PFSK-1 (cell line): ENCODE measurements at regions not wholly inside any gene's neighbourhood (a gene's known extent, or its start where the extent isn't known, plus 50 kb on each side); places are given as distances from the start of the nearest gene placed in this dataset.

Experiments used
- FOXP2 ChIP-seq: optimal IDR thresholded peaks from 2 replicates; pipeline ENCODE3; 2011; ENCODE audit warnings: borderline replicate concordance, control low read depth, inconsistent platforms; ENCODE audit not compliant: insufficient read depth; ENCODE audit errors: extremely low read length, extremely low read depth
- POLR2AphosphoS5 ChIP-seq: IDR thresholded peaks from 2 replicates; pipeline ENCODE4 v1.6.1; 2012; ENCODE audit warnings: low read depth, mild to moderate bottlenecking, control low read depth, low read length, moderate library complexity
- SIN3A ChIP-seq: IDR thresholded peaks from 2 replicates; pipeline ENCODE4 v1.6.1; 2012; ENCODE audit warnings: mild to moderate bottlenecking, low read length, moderate library complexity, borderline replicate concordance; ENCODE audit not compliant: insufficient read depth
- TAF1 ChIP-seq: IDR thresholded peaks from 2 replicates; pipeline ENCODE4 v1.6.1; 2012; ENCODE audit warnings: low read length, control low read depth, borderline replicate concordance; ENCODE audit not compliant: insufficient read depth
- TF ChIP-seq, protein P1 (sequence below), 2 experiments: IDR thresholded peaks; 2 replicates each; pipeline versions ENCODE4 v1.6.1 to v1.8.0; 2011 to 2012; ENCODE audit warnings: low read depth in 2 of 2, low read length in 2 of 2, control low read depth in 1 of 2, inconsistent platforms in 1 of 2, mild to moderate bottlenecking in 1 of 2, moderate library complexity in 1 of 2; ENCODE audit not compliant: insufficient read depth in 1 of 2

DNA sequence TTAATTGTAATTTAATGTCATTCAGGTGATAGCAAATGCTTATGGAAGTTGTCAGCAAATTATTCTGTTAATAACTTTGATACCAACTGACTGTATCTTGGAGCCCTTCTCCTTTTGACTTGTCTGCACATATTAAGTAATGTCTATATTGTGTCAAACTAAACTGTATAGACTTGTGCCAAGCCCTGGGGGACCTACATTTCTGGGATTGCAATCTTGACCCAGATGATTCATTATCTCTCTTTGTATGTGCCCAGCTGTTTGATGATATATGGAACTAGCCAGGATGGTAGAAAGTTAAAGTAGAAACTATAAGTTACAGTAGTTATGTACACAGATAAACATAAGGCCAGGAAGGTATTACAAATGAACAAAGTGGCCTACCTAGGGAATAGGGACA lies 402.8 kb upstream of the RARB start:
- TF ChIP-seq, protein P1, sequence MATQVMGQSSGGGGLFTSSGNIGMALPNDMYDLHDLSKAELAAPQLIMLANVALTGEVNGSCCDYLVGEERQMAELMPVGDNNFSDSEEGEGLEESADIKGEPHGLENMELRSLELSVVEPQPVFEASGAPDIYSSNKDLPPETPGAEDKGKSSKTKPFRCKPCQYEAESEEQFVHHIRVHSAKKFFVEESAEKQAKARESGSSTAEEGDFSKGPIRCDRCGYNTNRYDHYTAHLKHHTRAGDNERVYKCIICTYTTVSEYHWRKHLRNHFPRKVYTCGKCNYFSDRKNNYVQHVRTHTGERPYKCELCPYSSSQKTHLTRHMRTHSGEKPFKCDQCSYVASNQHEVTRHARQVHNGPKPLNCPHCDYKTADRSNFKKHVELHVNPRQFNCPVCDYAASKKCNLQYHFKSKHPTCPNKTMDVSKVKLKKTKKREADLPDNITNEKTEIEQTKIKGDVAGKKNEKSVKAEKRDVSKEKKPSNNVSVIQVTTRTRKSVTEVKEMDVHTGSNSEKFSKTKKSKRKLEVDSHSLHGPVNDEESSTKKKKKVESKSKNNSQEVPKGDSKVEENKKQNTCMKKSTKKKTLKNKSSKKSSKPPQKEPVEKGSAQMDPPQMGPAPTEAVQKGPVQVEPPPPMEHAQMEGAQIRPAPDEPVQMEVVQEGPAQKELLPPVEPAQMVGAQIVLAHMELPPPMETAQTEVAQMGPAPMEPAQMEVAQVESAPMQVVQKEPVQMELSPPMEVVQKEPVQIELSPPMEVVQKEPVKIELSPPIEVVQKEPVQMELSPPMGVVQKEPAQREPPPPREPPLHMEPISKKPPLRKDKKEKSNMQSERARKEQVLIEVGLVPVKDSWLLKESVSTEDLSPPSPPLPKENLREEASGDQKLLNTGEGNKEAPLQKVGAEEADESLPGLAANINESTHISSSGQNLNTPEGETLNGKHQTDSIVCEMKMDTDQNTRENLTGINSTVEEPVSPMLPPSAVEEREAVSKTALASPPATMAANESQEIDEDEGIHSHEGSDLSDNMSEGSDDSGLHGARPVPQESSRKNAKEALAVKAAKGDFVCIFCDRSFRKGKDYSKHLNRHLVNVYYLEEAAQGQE (IDR thresholded peaks at IDR 0.05; ENCODE audit: insufficient read depth in 1 of 2, low read depth in 2 of 2, low read length in 2 of 2) = no peak
- TF ChIP-seq SIN3A (no peak), FOXP2 (no peak), POLR2AphosphoS5 (no peak), TAF1 (no peak)

DNA sequence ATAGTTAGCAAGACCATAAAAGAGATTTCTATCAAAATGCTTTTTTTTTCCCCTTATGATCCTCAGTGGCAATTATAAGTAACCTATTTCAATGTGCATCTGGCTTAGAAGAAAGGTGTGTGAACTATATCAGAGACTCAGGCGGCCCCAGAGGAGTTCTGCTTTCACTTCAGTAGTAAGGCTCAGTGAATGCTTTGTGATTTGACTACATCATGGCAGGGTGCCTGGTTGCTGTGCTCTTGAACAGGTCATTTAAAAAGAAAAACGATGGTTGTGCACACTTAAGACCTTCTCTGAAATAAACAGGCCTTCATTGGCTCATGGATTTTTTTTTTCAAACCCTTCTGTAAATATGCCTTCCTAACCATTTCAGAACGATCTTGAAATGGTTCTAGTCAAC lies 400.4 kb upstream of the RARB start:
- TF ChIP-seq, protein P1 (IDR thresholded peaks at IDR 0.05; ENCODE audit: insufficient read depth in 1 of 2, low read depth in 2 of 2, low read length in 2 of 2) = no peak
- TF ChIP-seq TAF1 = no peak
- no peak for TF ChIP-seq SIN3A
- TF ChIP-seq POLR2AphosphoS5 = no peak
- no peak for TF ChIP-seq FOXP2

DNA sequence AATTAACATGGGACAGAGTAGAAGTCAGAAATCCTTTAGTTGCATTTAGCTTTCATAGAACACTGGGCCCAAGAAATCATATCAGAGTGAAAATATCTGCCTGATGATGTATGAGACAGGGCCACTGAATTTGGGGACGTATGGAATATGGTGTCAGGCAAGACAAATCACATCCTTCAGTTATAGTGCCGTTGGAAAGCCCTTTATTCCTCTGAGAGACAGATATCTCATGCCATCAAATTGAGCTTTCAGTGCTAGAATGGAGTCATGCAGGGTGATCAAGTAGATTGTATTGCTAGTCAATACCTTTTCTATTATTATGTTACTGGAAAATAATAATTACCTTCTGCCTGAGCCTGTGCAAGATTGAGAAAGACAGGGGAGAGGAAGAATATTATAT lies 398.2 kb upstream of the RARB start:
- no peak for TF ChIP-seq FOXP2
- TF ChIP-seq, protein P1 (IDR thresholded peaks at IDR 0.05; ENCODE audit: insufficient read depth in 1 of 2, low read depth in 2 of 2, low read length in 2 of 2) = no peak
- TF ChIP-seq POLR2AphosphoS5 = no peak
- TF ChIP-seq SIN3A = no peak
- no peak for TF ChIP-seq TAF1

DNA sequence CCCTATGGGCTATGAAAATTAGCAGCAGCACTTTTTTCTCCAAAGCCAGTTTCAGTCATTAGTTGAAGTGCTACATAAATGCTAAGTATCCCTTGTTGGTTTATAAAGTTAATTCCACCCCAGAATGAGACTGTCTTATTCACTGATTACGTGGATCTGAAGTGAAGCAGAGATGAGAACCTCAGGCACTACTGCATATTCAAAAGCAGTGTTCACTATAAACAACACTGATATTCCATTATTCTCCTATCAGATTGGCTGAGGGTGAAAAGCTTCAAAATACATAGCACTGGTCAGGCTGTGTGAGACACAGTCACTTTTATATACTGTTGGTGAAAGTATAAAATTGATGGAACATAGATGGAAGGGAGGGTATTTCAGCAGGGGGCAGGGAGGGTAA lies 395.7 kb upstream of the RARB start:
- TF ChIP-seq, protein P1 (IDR thresholded peaks at IDR 0.05; ENCODE audit: insufficient read depth in 1 of 2, low read depth in 2 of 2, low read length in 2 of 2) = no peak
- TF ChIP-seq SIN3A = no peak
- TF ChIP-seq TAF1 = no peak
- no peak for TF ChIP-seq POLR2AphosphoS5
- TF ChIP-seq FOXP2 = no peak

DNA sequence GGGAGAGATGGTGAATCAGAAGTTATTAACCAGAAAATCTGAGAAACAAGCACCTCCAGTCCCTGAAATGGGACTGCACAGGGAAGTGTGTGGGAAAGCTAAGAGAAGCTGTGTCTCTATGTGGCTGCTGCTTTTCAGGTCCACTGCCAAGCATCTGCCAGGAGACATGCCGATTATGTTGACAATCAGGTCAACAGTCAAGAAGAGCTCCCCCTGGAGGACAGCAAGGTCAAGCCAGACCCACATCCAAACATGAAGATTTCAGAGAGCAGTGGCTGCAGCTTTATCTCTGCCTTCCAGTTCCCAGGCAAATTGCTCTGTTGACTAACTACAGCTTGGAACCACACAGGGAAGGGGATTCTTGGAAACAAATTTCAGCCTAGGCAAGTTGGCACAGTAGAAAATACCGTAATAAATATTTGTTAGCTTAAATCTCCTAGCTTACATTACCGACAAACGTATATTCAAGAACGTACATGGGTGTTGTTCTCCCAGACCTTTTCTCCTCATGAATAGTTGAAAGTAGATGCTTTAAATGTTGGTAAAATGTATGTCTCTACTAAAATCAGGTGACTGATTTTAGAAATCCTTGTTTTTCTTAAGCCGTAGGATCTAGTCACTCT lies 394.5 kb upstream of the RARB start:
- TF ChIP-seq POLR2AphosphoS5 = no peak
- TF ChIP-seq TAF1 = no peak
- TF ChIP-seq, protein P1 (IDR thresholded peaks at IDR 0.05; ENCODE audit: insufficient read depth in 1 of 2, low read depth in 2 of 2, low read length in 2 of 2) = no peak
- peak; percentile 38 for TF ChIP-seq FOXP2
